Lung (tissue), 11 donors: ENCODE measurements at regions not wholly inside any gene's neighbourhood (a gene's known extent, or its start where the extent isn't known, plus 50 kb on each side); places are given as distances from the start of the nearest gene placed in this dataset.
A peak's percentile ranks its signal among the peaks of the same experiment; 100 is the strongest.

Experiments used
- ATAC-seq: fragments of 200-7000 bp; cut with Tn5 transposase; one replicate; pipeline ENCODE4 v1.9.1; 2020; ENCODE audit warnings: moderate number of reproducible peaks; ENCODE audit not compliant: insufficient read depth, low FRiP score
- DNase-seq, 3 donors: peaks; one replicate each; pipeline ENCODE4 v3.0.0-alpha.2; 2013 to 2017
- H3K27ac ChIP-seq, 2 donors: one replicate each; pipeline ENCODE4 v1.5.1; 2013; ENCODE audit warnings: mild to moderate bottlenecking in 2 of 2, moderate library complexity in 2 of 2, control low read depth in 1 of 2, inconsistent platforms in 1 of 2, low read depth in 1 of 2, low read length in 1 of 2
- H3K27me3 ChIP-seq, 3 donors: one replicate each; pipeline ENCODE4 v1.5.1; 2013; ENCODE audit warnings: low read length in 2 of 3; ENCODE audit not compliant: control insufficient read depth in 3 of 3, insufficient read depth in 3 of 3
- H3K36me3 ChIP-seq, 4 donors: one replicate each; pipeline ENCODE4 v1.5.1; 2013; ENCODE audit warnings: low read length in 4 of 4, mild to moderate bottlenecking in 1 of 4, moderate library complexity in 1 of 4; ENCODE audit not compliant: control insufficient read depth in 4 of 4, insufficient read depth in 4 of 4
- H3K4me1 ChIP-seq, 5 donors: one replicate each; pipeline ENCODE4 v1.5.1; 2013; ENCODE audit warnings: low read length in 5 of 5, mild to moderate bottlenecking in 2 of 5, moderate library complexity in 1 of 5; ENCODE audit not compliant: control insufficient read depth in 5 of 5, insufficient read depth in 5 of 5
- H3K4me3 ChIP-seq: one replicate; pipeline ENCODE4 v1.5.1; 2013; ENCODE audit warnings: mild to moderate bottlenecking, control low read depth, moderate library complexity
- H3K9ac ChIP-seq, 2 donors: one replicate each; pipeline ENCODE4 v1.5.1; 2013; ENCODE audit warnings: low read length in 2 of 2, control low read depth in 1 of 2; ENCODE audit not compliant: insufficient read depth in 1 of 2
- H3K9me3 ChIP-seq, 4 donors: one replicate each; pipeline ENCODE4 v1.5.1; 2013; ENCODE audit warnings: low read length in 3 of 4, mild to moderate bottlenecking in 1 of 4, moderate library complexity in 1 of 4; ENCODE audit not compliant: control insufficient read depth in 4 of 4, insufficient read depth in 3 of 4
- CTCF ChIP-seq: IDR thresholded peaks from 2 replicates; pipeline ENCODE4 v1.5.1; 2012; ENCODE audit warnings: mild to moderate bottlenecking; ENCODE audit errors: control extremely low read depth, extremely low read depth
- WGBS, 2 donors: extraction: QIAGEN DNeasy Blood & Tissue Kit; methylation state at CpG; one replicate each; pipeline ENCODE4 v1.1.7; 2013; 5-methylcytosine and 5-hydroxymethylcytosine counted together
- donor health status: control.
- donor health status: control.
- donor health status: Bipolar disorder and iron deficiency.
- donor health status: healthy.
- donor health status: DM: yes; HTN: yes; CAD: no.

- ATAC-seq: peak; percentile 37
- TF ChIP-seq CTCF: no peak
- Histone ChIP-seq H3K27me3 (no peaks in the 10 kb centered on the region), H3K4me1 (peaks cover 0 to 71% (median 21%) of the 10 kb centered on the region in 5 donors), H3K4me3 (no peak overlapping the region), H3K36me3 (peaks cover 0 to 6% (median 2%) of the 10 kb centered on the region in 4 donors), H3K9ac (no peak overlapping the region), H3K9me3 (no peaks in the 10 kb centered on the region), H3K27ac (no peak overlapping the region)
- peak; percentile 94 to 98 (median 97) for DNase-seq
- 58 to 80% methylated on average over 13 of the region's 13 CpGs for WGBS, 2 donors
Observed at GRCh38 chr2:120825370-120826259, 89.9 kb downstream of the GLI2 start.

- ATAC-seq (no peak), DNase-seq (no peak)
- H3K27ac ChIP-seq: no peak overlapping the region
Observed at GRCh38 chr2:120826260-120826648, 90.6 kb downstream of the GLI2 start.

GRCh38 chr2:120826716-120827410, 91.2 kb downstream of the GLI2 start:
- Histone ChIP-seq H3K9ac (no peak overlapping the region), H3K9me3 (no peaks in the 10 kb centered on the region), H3K27ac (no peak overlapping the region), H3K27me3 (no peaks in the 10 kb centered on the region), H3K36me3 (peaks cover 0 to 6% (median 2%) of the 10 kb centered on the region in 4 donors), H3K4me1 (peaks cover 0 to 65% (median 13%) of the 10 kb centered on the region in 5 donors), H3K4me3 (no peak overlapping the region)
- TF ChIP-seq CTCF: no peak
- ATAC-seq: no peak
- WGBS, 2 donors: 70 to 88% methylated on average over 18 of the region's 18 CpGs
- no peak for DNase-seq

More at GRCh38 chr2:120826260-120826648, 90.6 kb downstream of the GLI2 start:
- no peak overlapping the region for H3K9ac ChIP-seq
- H3K27me3 ChIP-seq: no peaks in the 10 kb centered on the region
- 50 to 67% methylated on average over 10 of the region's 10 CpGs for WGBS, 2 donors
- H3K36me3 ChIP-seq: peaks cover 0 to 6% (median 2%) of the 10 kb centered on the region in 4 donors
- no peak for TF ChIP-seq CTCF
- H3K4me3 ChIP-seq: no peak overlapping the region
- no peaks in the 10 kb centered on the region for H3K9me3 ChIP-seq
- H3K4me1 ChIP-seq: peaks cover 0 to 71% (median 14%) of the 10 kb centered on the region in 5 donors
